ENCODE measurements at regions not wholly inside any gene's neighbourhood (a gene's known extent, or its start where the extent isn't known, plus 50 kb on each side); places are given as distances from the start of the nearest gene placed in this dataset.

- TF ChIP-seq, protein P1, sequence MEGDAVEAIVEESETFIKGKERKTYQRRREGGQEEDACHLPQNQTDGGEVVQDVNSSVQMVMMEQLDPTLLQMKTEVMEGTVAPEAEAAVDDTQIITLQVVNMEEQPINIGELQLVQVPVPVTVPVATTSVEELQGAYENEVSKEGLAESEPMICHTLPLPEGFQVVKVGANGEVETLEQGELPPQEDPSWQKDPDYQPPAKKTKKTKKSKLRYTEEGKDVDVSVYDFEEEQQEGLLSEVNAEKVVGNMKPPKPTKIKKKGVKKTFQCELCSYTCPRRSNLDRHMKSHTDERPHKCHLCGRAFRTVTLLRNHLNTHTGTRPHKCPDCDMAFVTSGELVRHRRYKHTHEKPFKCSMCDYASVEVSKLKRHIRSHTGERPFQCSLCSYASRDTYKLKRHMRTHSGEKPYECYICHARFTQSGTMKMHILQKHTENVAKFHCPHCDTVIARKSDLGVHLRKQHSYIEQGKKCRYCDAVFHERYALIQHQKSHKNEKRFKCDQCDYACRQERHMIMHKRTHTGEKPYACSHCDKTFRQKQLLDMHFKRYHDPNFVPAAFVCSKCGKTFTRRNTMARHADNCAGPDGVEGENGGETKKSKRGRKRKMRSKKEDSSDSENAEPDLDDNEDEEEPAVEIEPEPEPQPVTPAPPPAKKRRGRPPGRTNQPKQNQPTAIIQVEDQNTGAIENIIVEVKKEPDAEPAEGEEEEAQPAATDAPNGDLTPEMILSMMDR (IDR thresholded peaks at IDR 0.05): no peak
- TF ChIP-seq EP300 (IDR thresholded peaks at IDR 0.05): no peak
- TF ChIP-seq POLR2A (IDR thresholded peaks at IDR 0.05): no peak
Observed at GRCh38 chrX:19243431-19243830, 100.3 kb upstream of the PDHA1 start.

Measured in upper lobe of left lung (tissue), 4 donors.